Lung (tissue), 11 donors: ENCODE measurements at regions not wholly inside any gene's neighbourhood (a gene's known extent, or its start where the extent isn't known, plus 50 kb on each side); places are given as distances from the start of the nearest gene placed in this dataset.

Experiments
- ATAC-seq: fragments of 200-7000 bp; cut with Tn5 transposase; one replicate; pipeline ENCODE4 v1.9.1; 2020; ENCODE audit warnings: moderate number of reproducible peaks; ENCODE audit not compliant: insufficient read depth, low FRiP score
- DNase-seq, 3 donors: peaks; one replicate each; pipeline ENCODE4 v3.0.0-alpha.2; 2013 to 2017
- H3K27ac ChIP-seq, 2 donors: one replicate each; pipeline ENCODE4 v1.5.1; 2013; ENCODE audit warnings: mild to moderate bottlenecking in 2 of 2, moderate library complexity in 2 of 2, control low read depth in 1 of 2, inconsistent platforms in 1 of 2, low read depth in 1 of 2, low read length in 1 of 2
- H3K27me3 ChIP-seq, 3 donors: one replicate each; pipeline ENCODE4 v1.5.1; 2013; ENCODE audit warnings: low read length in 2 of 3; ENCODE audit not compliant: control insufficient read depth in 3 of 3, insufficient read depth in 3 of 3
- H3K36me3 ChIP-seq, 4 donors: one replicate each; pipeline ENCODE4 v1.5.1; 2013; ENCODE audit warnings: low read length in 4 of 4, mild to moderate bottlenecking in 1 of 4, moderate library complexity in 1 of 4; ENCODE audit not compliant: control insufficient read depth in 4 of 4, insufficient read depth in 4 of 4
- H3K4me1 ChIP-seq, 5 donors: one replicate each; pipeline ENCODE4 v1.5.1; 2013; ENCODE audit warnings: low read length in 5 of 5, mild to moderate bottlenecking in 2 of 5, moderate library complexity in 1 of 5; ENCODE audit not compliant: control insufficient read depth in 5 of 5, insufficient read depth in 5 of 5
- H3K4me3 ChIP-seq: one replicate; pipeline ENCODE4 v1.5.1; 2013; ENCODE audit warnings: mild to moderate bottlenecking, control low read depth, moderate library complexity
- H3K9ac ChIP-seq, 2 donors: one replicate each; pipeline ENCODE4 v1.5.1; 2013; ENCODE audit warnings: low read length in 2 of 2, control low read depth in 1 of 2; ENCODE audit not compliant: insufficient read depth in 1 of 2
- H3K9me3 ChIP-seq, 4 donors: one replicate each; pipeline ENCODE4 v1.5.1; 2013; ENCODE audit warnings: low read length in 3 of 4, mild to moderate bottlenecking in 1 of 4, moderate library complexity in 1 of 4; ENCODE audit not compliant: control insufficient read depth in 4 of 4, insufficient read depth in 3 of 4
- CTCF ChIP-seq: IDR thresholded peaks from 2 replicates; pipeline ENCODE4 v1.5.1; 2012; ENCODE audit warnings: mild to moderate bottlenecking; ENCODE audit errors: control extremely low read depth, extremely low read depth
- WGBS, 2 donors: extraction: QIAGEN DNeasy Blood & Tissue Kit; methylation state at CpG; one replicate each; pipeline ENCODE4 v1.1.7; 2013; 5-methylcytosine and 5-hydroxymethylcytosine counted together
- donor health status: control.
- donor health status: control.
- donor health status: Bipolar disorder and iron deficiency.
- donor health status: healthy.
- donor health status: DM: yes; HTN: yes; CAD: no.

GRCh38 chr1:72557446-72558049, 275.2 kb upstream of the NEGR1 start:
- ATAC-seq (no peak), DNase-seq (peak in 2 of 3 donors; percentile 28 to 30)
- Histone ChIP-seq H3K27ac (no peak overlapping the region), H3K36me3 (no peaks in the 10 kb centered on the region), H3K27me3 (no peaks in the 10 kb centered on the region), H3K4me1 (no peaks in the 10 kb centered on the region), H3K9ac (no peak overlapping the region), H3K9me3 (no peaks in the 10 kb centered on the region), H3K4me3 (no peak overlapping the region)
- TF ChIP-seq CTCF: no peak
- WGBS, 2 donors: 82 to 86% methylated on average over 1 of the region's 1 CpG

- Histone ChIP-seq H3K27me3 (no peaks in the 10 kb centered on the region), H3K9ac (no peak overlapping the region), H3K27ac (no peak overlapping the region), H3K36me3 (no peaks in the 10 kb centered on the region), H3K9me3 (no peaks in the 10 kb centered on the region), H3K4me1 (no peaks in the 10 kb centered on the region), H3K4me3 (no peak overlapping the region)
- 63% methylated on average over 1 of the region's 1 CpG for WGBS, 2 donors
- no peak for TF ChIP-seq CTCF
- no peak for ATAC-seq
- peak in 1 of 3 donors; percentile 6 for DNase-seq
These were observed 265.1 kb upstream of the NEGR1 start for GRCh38 chr1:72547412-72547811.

GRCh38 chr1:72540674-72541073, 258.3 kb upstream of the NEGR1 start:
- TF ChIP-seq CTCF: no peak
- H3K9me3 ChIP-seq: no peaks in the 10 kb centered on the region
- ATAC-seq (no peak), DNase-seq (no peak)
- no peak overlapping the region for H3K4me3 ChIP-seq
- no peaks in the 10 kb centered on the region for H3K36me3 ChIP-seq
- H3K4me1 ChIP-seq: no peaks in the 10 kb centered on the region
- no peak overlapping the region for H3K27ac ChIP-seq
- H3K9ac ChIP-seq: no peak overlapping the region
- WGBS, 2 donors: 82 to 84% methylated on average over 4 of the region's 4 CpGs
- no peaks in the 10 kb centered on the region for H3K27me3 ChIP-seq

GRCh38 chr1:72535470-72535869, 253.1 kb upstream of the NEGR1 start:
- TF ChIP-seq CTCF: no peak
- H3K9ac ChIP-seq: no peak overlapping the region
- H3K4me1 ChIP-seq: no peaks in the 10 kb centered on the region
- peaks cover 0 to 3% (median under 1%) of the 10 kb centered on the region in 4 donors for H3K9me3 ChIP-seq
- WGBS, 2 donors: 85 to 94% methylated on average over 2 of the region's 2 CpGs
- no peaks in the 10 kb centered on the region for H3K36me3 ChIP-seq
- no peak overlapping the region for H3K4me3 ChIP-seq
- DNase-seq (no peak), ATAC-seq (no peak)
- no peak overlapping the region for H3K27ac ChIP-seq
- no peaks in the 10 kb centered on the region for H3K27me3 ChIP-seq
